HEK293T (cell line): ENCODE measurements at regions not wholly inside any gene's neighbourhood (a gene's known extent, or its start where the extent isn't known, plus 50 kb on each side); places are given as distances from the start of the nearest gene placed in this dataset.

Source experiments
- ARNT ChIP-seq: fragments of 450-650 bp; IDR thresholded peaks from 2 replicates; pipeline ENCODE4 v1.6.1; 2017; ENCODE audit warnings: mild to moderate bottlenecking
- BHLHE40 ChIP-seq: fragments of 450-650 bp; IDR thresholded peaks from 2 replicates; pipeline ENCODE4 v1.6.1; 2016; ENCODE audit warnings: mild to moderate bottlenecking, moderate library complexity, borderline replicate concordance
- CTBP1 ChIP-seq: fragments of 450-650 bp; IDR thresholded peaks from 2 replicates; pipeline ENCODE4 v1.6.1; 2016; ENCODE audit warnings: borderline replicate concordance
- ELF4 ChIP-seq: fragments of 450-650 bp; IDR thresholded peaks from 2 replicates; pipeline ENCODE4 v1.6.1; 2017; ENCODE audit warnings: antibody characterized with exemption
- FOXA1 ChIP-seq: fragments of 450-650 bp; IDR thresholded peaks from 2 replicates; pipeline ENCODE4 v1.6.1; 2016; ENCODE audit warnings: mild to moderate bottlenecking
- FOXK2 ChIP-seq: fragments of 450-650 bp; IDR thresholded peaks from 2 replicates; pipeline ENCODE4 v1.6.1; 2016; ENCODE audit warnings: mild to moderate bottlenecking
- FOXM1 ChIP-seq: fragments of 450-650 bp; IDR thresholded peaks from 2 replicates; pipeline ENCODE4 v1.6.1; 2017; ENCODE audit warnings: mild to moderate bottlenecking, borderline replicate concordance
- HDGF ChIP-seq: fragments of 450-650 bp; IDR thresholded peaks from 2 replicates; pipeline ENCODE4 v1.6.1; 2017; ENCODE audit warnings: antibody characterized with exemption, borderline replicate concordance
- LEF1 ChIP-seq: fragments of 450-650 bp; IDR thresholded peaks from 2 replicates; pipeline ENCODE4 v1.6.1; 2017; ENCODE audit warnings: mild to moderate bottlenecking, borderline replicate concordance
- SP1 ChIP-seq: fragments of 450-650 bp; IDR thresholded peaks from 2 replicates; pipeline ENCODE4 v1.6.1; 2017
- SUZ12 ChIP-seq: fragments of 450-650 bp; IDR thresholded peaks from 2 replicates; pipeline ENCODE4 v1.6.1; 2016; ENCODE audit warnings: mild to moderate bottlenecking
- TARDBP ChIP-seq: fragments of 450-650 bp; IDR thresholded peaks from 2 replicates; pipeline ENCODE4 v1.6.1; 2016
- TF ChIP-seq, protein P1 (sequence below): fragments of 450-650 bp; IDR thresholded peaks from 2 replicates; pipeline ENCODE4 v1.6.1; 2016

DNA sequence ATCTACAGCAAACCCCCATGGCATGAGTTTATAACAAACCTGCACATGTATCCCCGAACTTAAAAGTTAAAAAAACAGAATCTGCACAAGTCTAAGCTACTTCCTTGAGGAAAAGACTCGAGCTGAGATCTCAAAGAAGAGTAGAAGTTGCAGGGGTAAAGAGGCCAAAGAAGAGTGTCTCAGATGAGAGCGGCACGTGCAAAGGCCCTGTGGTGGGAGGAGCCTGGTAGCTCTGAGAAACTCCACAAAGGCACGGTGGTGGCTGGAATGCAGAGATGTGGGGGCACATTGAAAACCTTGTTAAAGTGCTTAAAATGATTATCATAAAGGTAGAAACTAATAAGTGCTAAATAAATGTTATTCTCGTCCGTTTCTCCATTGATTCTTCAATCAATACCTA, 103.2 kb upstream of the GRK3 start:
- TF ChIP-seq, protein P1, sequence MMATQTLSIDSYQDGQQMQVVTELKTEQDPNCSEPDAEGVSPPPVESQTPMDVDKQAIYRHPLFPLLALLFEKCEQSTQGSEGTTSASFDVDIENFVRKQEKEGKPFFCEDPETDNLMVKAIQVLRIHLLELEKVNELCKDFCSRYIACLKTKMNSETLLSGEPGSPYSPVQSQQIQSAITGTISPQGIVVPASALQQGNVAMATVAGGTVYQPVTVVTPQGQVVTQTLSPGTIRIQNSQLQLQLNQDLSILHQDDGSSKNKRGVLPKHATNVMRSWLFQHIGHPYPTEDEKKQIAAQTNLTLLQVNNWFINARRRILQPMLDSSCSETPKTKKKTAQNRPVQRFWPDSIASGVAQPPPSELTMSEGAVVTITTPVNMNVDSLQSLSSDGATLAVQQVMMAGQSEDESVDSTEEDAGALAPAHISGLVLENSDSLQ, result no peak
- TF ChIP-seq TARDBP (no peak), LEF1 (no peak), SP1 (no peak), HDGF (no peak), SUZ12 (no peak), ARNT (no peak), FOXA1 (no peak), ELF4 (no peak), BHLHE40 (no peak), FOXK2 (no peak), FOXM1 (no peak), CTBP1 (no peak)
